IMR-90 (cell line): ENCODE measurements at regions not wholly inside any gene's neighbourhood (a gene's known extent, or its start where the extent isn't known, plus 50 kb on each side); places are given as distances from the start of the nearest gene placed in this dataset.

ENCODE experiments used
- ATAC-seq: fragments of 200-7000 bp; cut with Tn5 transposase; 2 replicates; pipeline ENCODE4 v1.9.1; 2020; ENCODE audit warnings: low read depth, mild to moderate bottlenecking, moderate library complexity
- BruUV-seq: library from RNA; stranded (reverse); fragments of 400-500 nt; replicated peaks from 2 replicates; lab custom pipeline; 2021; lab: Mats Ljungman, UMichigan
- CTCF ChIA-PET: fragments of 300-600 bp; formaldehyde crosslinking; extraction: SDS; loops from one replicate; lab custom pipeline; 2021; ENCODE audit warnings: antibody characterized with exemption; lab: Yijun Ruan, JAX
- POLR2A ChIA-PET: fragments of 300-600 bp; sonication (Branson Sonifier 250); formaldehyde crosslinking; loops from one replicate; lab custom pipeline; 2022; ENCODE audit warnings: antibody characterized with exemption; ENCODE audit not compliant: unreplicated experiment; lab: Charles Lee
- DNase-seq: peaks from one replicate; pipeline ENCODE4 v3.0.0; 2013
- H2AFZ ChIP-seq: replicated peaks from 2 replicates; pipeline ENCODE3; 2013; ENCODE audit warnings: low read length, mild to moderate bottlenecking; ENCODE audit not compliant: poor library complexity
- H2AK5ac ChIP-seq: 2 replicates; pipeline ENCODE4 v1.6.1; 2013; ENCODE audit warnings: low read depth, low read length, inconsistent platforms
- H2AK9ac ChIP-seq: replicated peaks from 2 replicates; pipeline ENCODE3; 2013; ENCODE audit warnings: mild to moderate bottlenecking, low read depth, low read length, moderate library complexity; ENCODE audit not compliant: poor library complexity
- H2BK120ac ChIP-seq: 2 replicates; pipeline ENCODE4 v1.6.1; 2013; ENCODE audit warnings: low read depth, low read length, inconsistent platforms
- H2BK15ac ChIP-seq: 3 replicates; pipeline ENCODE4 v1.6.1; 2013; ENCODE audit warnings: low read depth, low read length, inconsistent platforms
- H2BK20ac ChIP-seq: 2 replicates; pipeline ENCODE4 v1.6.1; 2013; ENCODE audit warnings: low read depth, mild to moderate bottlenecking, inconsistent platforms, low read length, moderate library complexity
- H2BK5ac ChIP-seq: 2 replicates; pipeline ENCODE4 v1.6.1; 2013; ENCODE audit warnings: mild to moderate bottlenecking, low read depth, low read length, inconsistent platforms; ENCODE audit not compliant: poor library complexity, severe bottlenecking
- H3K14ac ChIP-seq: replicated peaks from 2 replicates; pipeline ENCODE4 v1.6.1; 2013; ENCODE audit warnings: low read depth, low read length, inconsistent platforms
- H3K18ac ChIP-seq: 2 replicates; pipeline ENCODE4 v1.6.1; 2013; ENCODE audit warnings: low read depth, low read length, control low read depth
- H3K23ac ChIP-seq: 2 replicates; pipeline ENCODE4 v1.6.1; 2013; ENCODE audit warnings: low read depth, low read length, inconsistent platforms
- H3K27ac ChIP-seq: 2 replicates; pipeline ENCODE4 v1.5.1; 2013; ENCODE audit warnings: mild to moderate bottlenecking, control low read depth, low read length; ENCODE audit not compliant: insufficient read depth
- H3K27me3 ChIP-seq: 2 replicates; pipeline ENCODE4 v1.6.1; 2013; ENCODE audit warnings: low read length; ENCODE audit not compliant: control insufficient read depth, insufficient read depth
- H3K36me3 ChIP-seq: 2 replicates; pipeline ENCODE4 v1.6.1; 2013; ENCODE audit warnings: low read length, mixed read lengths; ENCODE audit not compliant: control insufficient read depth, insufficient read depth
- H3K4ac ChIP-seq: 2 replicates; pipeline ENCODE4 v1.6.1; 2013; ENCODE audit warnings: low read depth, low read length, inconsistent platforms
- H3K4me1 ChIP-seq: 2 replicates; pipeline ENCODE4 v1.6.1; 2013; ENCODE audit warnings: low read length, mixed read lengths; ENCODE audit not compliant: control insufficient read depth, insufficient read depth
- H3K4me2 ChIP-seq: 2 replicates; pipeline ENCODE4 v1.6.1; 2013; ENCODE audit warnings: low read depth, mild to moderate bottlenecking, control low read depth, low read length, moderate library complexity
- H3K4me3 ChIP-seq: 2 replicates; pipeline ENCODE4 v1.5.1; 2013; ENCODE audit warnings: low read depth, mild to moderate bottlenecking, control low read depth, low read length, moderate library complexity; ENCODE audit not compliant: insufficient read depth
- H3K56ac ChIP-seq: 2 replicates; pipeline ENCODE4 v1.6.1; 2013; ENCODE audit warnings: low read length, inconsistent platforms; ENCODE audit not compliant: insufficient read depth; ENCODE audit errors: extremely low read depth
- H3K79me1 ChIP-seq, 2 experiments: 2 replicates each; pipeline ENCODE4 v1.6.1; 2013; ENCODE audit warnings: low read length in 2 of 2, inconsistent platforms in 1 of 2, low read depth in 1 of 2
- H3K9ac ChIP-seq: 2 replicates; pipeline ENCODE4 v1.6.1; 2013; ENCODE audit warnings: low read depth, low read length, control low read depth
- H3K9me1 ChIP-seq: 2 replicates; pipeline ENCODE4 v1.6.1; 2013; ENCODE audit warnings: low read length, inconsistent platforms; ENCODE audit not compliant: insufficient read depth
- H3K9me3 ChIP-seq: 2 replicates; pipeline ENCODE4 v1.6.1; 2013; ENCODE audit warnings: low read length; ENCODE audit not compliant: control insufficient read depth, insufficient read depth
- H4K20me1 ChIP-seq: 2 replicates; pipeline ENCODE4 v1.6.1; 2013; ENCODE audit warnings: low read length, inconsistent platforms; ENCODE audit not compliant: insufficient read depth
- H4K5ac ChIP-seq: 2 replicates; pipeline ENCODE4 v1.6.1; 2013; ENCODE audit warnings: mild to moderate bottlenecking, low read depth, low read length, control low read depth
- H4K8ac ChIP-seq, 2 experiments: 2 replicates each; pipeline ENCODE4 v1.6.1; 2013; ENCODE audit warnings: low read depth in 2 of 2, low read length in 2 of 2, control low read depth in 1 of 2, inconsistent platforms in 1 of 2
- H4K91ac ChIP-seq: 2 replicates; pipeline ENCODE4 v1.6.1; 2013; ENCODE audit warnings: low read depth, low read length, inconsistent platforms; ENCODE audit not compliant: insufficient read depth
- BHLHE40 ChIP-seq: fragments of 150-350 bp; IDR thresholded peaks from 2 replicates; pipeline ENCODE4 v1.6.1; 2016; ENCODE audit warnings: mild to moderate bottlenecking, low read depth, low read length
- CEBPB ChIP-seq: IDR thresholded peaks from 2 replicates; pipeline ENCODE4 v1.6.1; 2012; ENCODE audit warnings: low read depth, low read length, improper control_type of control experiment
- CHD1 ChIP-seq: IDR thresholded peaks from 2 replicates; pipeline ENCODE4 v1.6.1; 2012; ENCODE audit warnings: low read depth, low read length, improper control_type of control experiment
- CTCF ChIP-seq: conservative IDR thresholded peaks from 2 replicates; pipeline ENCODE4 v1.5.1; 2012; ENCODE audit warnings: mild to moderate bottlenecking, low read depth, low read length, improper control_type of control experiment
- ELK1 ChIP-seq: fragments of 150-350 bp; IDR thresholded peaks from 2 replicates; pipeline ENCODE4 v1.6.1; 2016; ENCODE audit warnings: low read depth, mild to moderate bottlenecking, low read length, moderate library complexity, borderline replicate concordance
- MAFK ChIP-seq: IDR thresholded peaks from 2 replicates; pipeline ENCODE4 v1.6.1; 2012; ENCODE audit warnings: low read depth, low read length, improper control_type of control experiment
- MAZ ChIP-seq: IDR thresholded peaks from 2 replicates; pipeline ENCODE4 v1.6.1; 2012; ENCODE audit warnings: low read depth, mild to moderate bottlenecking, low read length, improper control_type of control experiment, moderate library complexity, borderline replicate concordance
- MXI1 ChIP-seq: IDR thresholded peaks from 2 replicates; pipeline ENCODE4 v1.6.1; 2012; ENCODE audit warnings: low read depth, mild to moderate bottlenecking, low read length, moderate library complexity, borderline replicate concordance
- RAD21 ChIP-seq: IDR thresholded peaks from 2 replicates; pipeline ENCODE4 v1.6.1; 2012; ENCODE audit warnings: low read length, improper control_type of control experiment
- RCOR1 ChIP-seq: IDR thresholded peaks from 2 replicates; pipeline ENCODE4 v1.6.1; 2012; ENCODE audit warnings: mild to moderate bottlenecking, low read length, improper control_type of control experiment; ENCODE audit not compliant: insufficient replicate concordance
- RFX5 ChIP-seq: IDR thresholded peaks from 2 replicates; pipeline ENCODE4 v1.8.0; 2012; ENCODE audit warnings: low read depth, mild to moderate bottlenecking, low read length, moderate library complexity
- SMC3 ChIP-seq: fragments of 150-350 bp; IDR thresholded peaks from 2 replicates; pipeline ENCODE4 v1.6.1; 2016; ENCODE audit warnings: low read depth, mild to moderate bottlenecking, antibody characterized with exemption, low read length, moderate library complexity
- WGBS, 2 experiments: methylation state at CpG; one replicate each; pipeline versions ENCODE4 v1.1.5 to v1.1.7; 2013; ENCODE audit warnings: missing lambda C conversion rate in 2 of 2; ENCODE audit not compliant: insufficient read length in 1 of 2; ENCODE audit errors: extremely low coverage in 2 of 2; 5-methylcytosine and 5-hydroxymethylcytosine counted together
- dilution Hi-C: fragments of 300-500 bp; cut with HindIII; formaldehyde crosslinking; loops from one replicate; pipeline ENCODE4 v1.14.3; 2018; ENCODE audit warnings: low sequenced_read_pairs; ENCODE audit not compliant: unreplicated experiment
- in situ Hi-C: fragments of 300-500 bp; cut with MboI; formaldehyde crosslinking; loops from 3 replicates; pipeline ENCODE4 v1.14.3; 2019; ENCODE audit warnings: low sequenced_read_pairs, inconsistent platforms, mixed read lengths
- intact Hi-C: fragments of 100-400 bp; cut with micrococcal nuclease; formaldehyde crosslinking; loops from 2 replicates; pipeline ENCODE4 v1.10.0; 2022

GRCh38 chr9:93865716-93866115 is 89.4 kb downstream of the BARX1 start:
- Histone ChIP-seq H4K5ac (no peak overlapping the region), H2AFZ (no peak overlapping the region), H3K56ac (no peak overlapping the region), H3K9me1 (no peaks in the 10 kb centered on the region), H3K9me3 (no peaks in the 10 kb centered on the region), H2BK120ac (no peak overlapping the region), H4K8ac (no peak overlapping the region), H2AK5ac (no peak overlapping the region), H3K27ac (no peak overlapping the region), H3K79me1 (no peaks in the 10 kb centered on the region), H3K4ac (no peak overlapping the region), H3K27me3 (peaks cover 4% of the 10 kb centered on the region; the same call in 1 of the 2 replicates), H3K9ac (no peak overlapping the region), H3K14ac (no peak overlapping the region), H2BK20ac (no peak overlapping the region), H3K4me3 (no peak overlapping the region), H2AK9ac (no peak overlapping the region), H3K4me1 (no peaks in the 10 kb centered on the region), H4K91ac (no peak overlapping the region), H2BK15ac (no peak overlapping the region), H3K4me2 (no peak overlapping the region), H2BK5ac (no peak overlapping the region), H4K20me1 (no peaks in the 10 kb centered on the region), H3K23ac (no peak overlapping the region), H3K18ac (no peak overlapping the region), H3K36me3 (no peaks in the 10 kb centered on the region)
- dilution Hi-C loops = no loop called here
- POLR2A ChIA-PET = no interaction called here
- no TSS peak for BruUV-seq
- no peak for TF ChIP-seq MXI1
- TF ChIP-seq BHLHE40 = no peak
- TF ChIP-seq RAD21 = no peak
- TF ChIP-seq RFX5 = no peak
- TF ChIP-seq CTCF = no peak
- no peak for TF ChIP-seq CEBPB
- TF ChIP-seq MAFK = no peak
- no peak for TF ChIP-seq CHD1
- no peak for TF ChIP-seq MAZ
- TF ChIP-seq RCOR1 = no peak
- no peak for TF ChIP-seq SMC3
- no peak for TF ChIP-seq ELK1
- no CpG with 5 or more reads among the region's 5 CpGs for WGBS, 2 experiments
- ATAC-seq (no peak), DNase-seq (no peak)
- CTCF ChIA-PET = no interaction called here
- in situ Hi-C loops = loop anchor here (25.0 kb wide), 1 partner anchor 372 kb away; no protein-coding TSS in a partner anchor
- intact Hi-C loops = no loop called here
